SK-N-MC (cell line): ENCODE measurements at regions not wholly inside any gene's neighbourhood (a gene's known extent, or its start where the extent isn't known, plus 50 kb on each side); places are given as distances from the start of the nearest gene placed in this dataset.

ENCODE experiments used
- EZH2 ChIP-seq: fragments of 200-600 bp; sonication (generic); IDR thresholded peaks from one replicate; pipeline ENCODE4 v1.6.1; 2017; ENCODE audit warnings: antibody characterized with exemption
- POLR2AphosphoS5 ChIP-seq: IDR thresholded peaks from 2 replicates; pipeline ENCODE4 v1.6.1; 2012; ENCODE audit warnings: mild to moderate bottlenecking, low read depth, low read length, borderline replicate concordance

DNA sequence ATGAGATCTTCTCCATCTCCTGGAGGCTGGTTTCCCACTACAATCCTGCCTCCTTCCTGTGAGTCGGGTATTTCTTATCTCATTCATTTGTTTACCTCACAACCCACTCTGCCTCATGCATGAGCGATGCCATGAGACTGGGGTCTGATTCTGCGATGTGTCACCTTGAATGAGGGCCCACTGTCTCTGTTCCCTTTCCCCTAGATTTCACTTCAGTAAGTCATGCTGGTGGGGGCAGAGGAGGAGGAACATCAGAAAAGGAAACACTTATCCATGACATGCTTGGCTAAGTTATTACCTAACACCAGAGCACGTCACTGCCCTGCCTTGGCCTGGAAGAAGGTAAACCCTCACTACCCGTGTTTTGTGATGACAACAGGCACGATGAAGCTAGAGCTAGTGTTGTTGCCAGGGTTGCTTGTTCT lies 337.4 kb upstream of the PRDM1 start:
- TF ChIP-seq POLR2AphosphoS5 (no peak), EZH2 (no peak)
